ENCODE measurements at regions not wholly inside any gene's neighbourhood (a gene's known extent, or its start where the extent isn't known, plus 50 kb on each side); places are given as distances from the start of the nearest gene placed in this dataset.

DNA sequence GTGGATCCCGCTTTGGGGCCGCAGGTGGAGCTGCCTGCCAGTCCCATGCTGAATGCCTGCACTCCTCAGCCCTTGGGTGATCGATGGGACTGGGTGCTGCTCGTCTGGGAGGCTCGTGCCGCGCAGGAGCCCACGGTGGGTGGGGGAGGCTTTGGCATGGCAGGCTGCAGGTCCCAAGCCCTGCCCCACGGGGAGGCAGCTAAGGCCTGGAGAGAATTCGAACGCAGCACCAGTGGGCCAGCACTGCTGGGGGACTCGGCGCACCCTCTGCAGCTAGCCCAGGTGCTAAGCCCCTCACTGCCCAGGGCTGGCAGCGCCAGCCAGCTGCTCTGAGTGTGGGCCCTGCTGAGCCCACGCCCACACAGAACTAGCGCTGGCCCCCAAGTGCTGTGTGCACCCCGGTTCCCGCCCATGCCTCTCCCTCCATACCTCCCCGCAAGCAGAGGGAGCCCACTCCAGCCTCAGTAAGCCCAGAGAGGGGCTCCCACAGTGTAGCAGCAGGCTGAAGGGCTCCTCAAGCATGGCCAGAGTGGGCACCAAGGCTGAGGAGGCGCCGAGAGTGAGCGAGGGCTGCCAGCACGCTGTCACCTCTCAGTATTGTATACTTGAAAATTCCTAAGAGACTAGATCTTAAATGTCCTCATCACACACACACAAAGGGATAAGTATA lies 1654.2 kb upstream of the SLC39A10 start:
- Histone ChIP-seq H3K4me1 (no peaks in the 10 kb centered on the region), H3K27me3 (no peaks in the 10 kb centered on the region), H3K36me3 (no peaks in the 10 kb centered on the region), H3K4me3 (no peak overlapping the region), H3K9me3 (peaks cover 0 to 14% (median 8%) of the 10 kb centered on the region in 4 donors), H3K27ac (no peak overlapping the region)
- DNase-seq: no peak
- intact Hi-C loops (cut with DNase I; ENCODE audit: low total_unique reads): no loop called here
- WGBS, 5 donors: 80 to 90% (median 84%) methylated on average over 14 to 23 of the region's 23 CpGs
- TF ChIP-seq POLR2A (IDR thresholded peaks at IDR 0.05) (no peak), EP300 (IDR thresholded peaks at IDR 0.05) (no peak), POLR2AphosphoS5 (IDR thresholded peaks at IDR 0.05) (no peak)
- TF ChIP-seq, protein P1, sequence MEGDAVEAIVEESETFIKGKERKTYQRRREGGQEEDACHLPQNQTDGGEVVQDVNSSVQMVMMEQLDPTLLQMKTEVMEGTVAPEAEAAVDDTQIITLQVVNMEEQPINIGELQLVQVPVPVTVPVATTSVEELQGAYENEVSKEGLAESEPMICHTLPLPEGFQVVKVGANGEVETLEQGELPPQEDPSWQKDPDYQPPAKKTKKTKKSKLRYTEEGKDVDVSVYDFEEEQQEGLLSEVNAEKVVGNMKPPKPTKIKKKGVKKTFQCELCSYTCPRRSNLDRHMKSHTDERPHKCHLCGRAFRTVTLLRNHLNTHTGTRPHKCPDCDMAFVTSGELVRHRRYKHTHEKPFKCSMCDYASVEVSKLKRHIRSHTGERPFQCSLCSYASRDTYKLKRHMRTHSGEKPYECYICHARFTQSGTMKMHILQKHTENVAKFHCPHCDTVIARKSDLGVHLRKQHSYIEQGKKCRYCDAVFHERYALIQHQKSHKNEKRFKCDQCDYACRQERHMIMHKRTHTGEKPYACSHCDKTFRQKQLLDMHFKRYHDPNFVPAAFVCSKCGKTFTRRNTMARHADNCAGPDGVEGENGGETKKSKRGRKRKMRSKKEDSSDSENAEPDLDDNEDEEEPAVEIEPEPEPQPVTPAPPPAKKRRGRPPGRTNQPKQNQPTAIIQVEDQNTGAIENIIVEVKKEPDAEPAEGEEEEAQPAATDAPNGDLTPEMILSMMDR (IDR thresholded peaks at IDR 0.05): no peak

DNA sequence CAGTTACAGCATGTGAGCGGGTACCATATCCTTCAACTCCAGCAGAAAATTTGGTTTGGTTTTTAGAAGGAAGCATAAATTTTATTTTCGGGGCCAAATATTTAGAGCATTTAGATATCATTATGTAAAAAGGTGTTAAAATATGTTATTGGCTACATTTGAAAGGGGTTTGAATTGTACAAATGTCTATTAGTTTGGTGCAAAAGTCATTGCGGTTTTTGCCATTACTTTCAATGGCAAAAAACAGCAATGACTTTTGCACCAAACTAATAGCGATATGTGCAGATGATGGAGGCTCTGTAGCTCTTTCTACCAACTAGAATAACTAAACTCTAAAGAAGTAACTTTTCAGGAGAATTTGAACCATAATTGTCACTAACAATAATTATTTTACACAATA lies 1666.2 kb upstream of the SLC39A10 start:
- no peaks in the 10 kb centered on the region for H3K27me3 ChIP-seq
- H3K9me3 ChIP-seq: no peaks in the 10 kb centered on the region
- H3K4me3 ChIP-seq: no peak overlapping the region
- no peak for TF ChIP-seq POLR2A (IDR thresholded peaks at IDR 0.05)
- TF ChIP-seq, protein P1 (IDR thresholded peaks at IDR 0.05): no peak
- TF ChIP-seq POLR2AphosphoS5 (IDR thresholded peaks at IDR 0.05): no peak
- no peak for TF ChIP-seq EP300 (IDR thresholded peaks at IDR 0.05)
- DNase-seq: no peak
- intact Hi-C loops (cut with DNase I; ENCODE audit: low total_unique reads): no loop called here
- H3K27ac ChIP-seq: no peak overlapping the region
- no peaks in the 10 kb centered on the region for H3K36me3 ChIP-seq
- H3K4me1 ChIP-seq: no peaks in the 10 kb centered on the region
- 64 to 81% (median 67%) methylated on average over 4 of the region's 4 CpGs for WGBS, 5 donors

DNA sequence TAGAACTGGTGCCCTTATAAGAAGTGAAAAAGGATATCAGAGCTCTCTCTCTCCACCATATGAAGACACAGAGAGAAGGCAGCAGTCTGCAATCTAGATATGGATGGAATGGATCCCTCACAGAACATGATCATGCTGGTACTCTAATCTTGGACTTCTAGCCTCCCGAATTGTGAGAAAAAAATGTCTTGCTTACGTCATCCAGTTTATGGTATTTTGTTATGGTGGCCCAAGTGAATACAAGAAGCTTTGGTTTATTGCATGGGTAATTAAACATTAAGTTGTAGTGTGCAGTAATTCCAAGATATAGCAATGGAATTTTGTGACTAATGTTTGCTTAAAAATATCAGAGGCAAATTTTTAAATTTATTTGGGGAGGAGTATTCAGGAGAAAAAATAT lies 1667.4 kb upstream of the SLC39A10 start:
- intact Hi-C loops (cut with DNase I; ENCODE audit: low total_unique reads): no loop called here
- 78 to 92% (median 87%) methylated on average over 2 of the region's 2 CpGs for WGBS, 5 donors
- H3K36me3 ChIP-seq: no peaks in the 10 kb centered on the region
- H3K4me1 ChIP-seq: no peaks in the 10 kb centered on the region
- no peaks in the 10 kb centered on the region for H3K27me3 ChIP-seq
- no peak overlapping the region for H3K27ac ChIP-seq
- H3K9me3 ChIP-seq: no peaks in the 10 kb centered on the region
- no peak overlapping the region for H3K4me3 ChIP-seq
- TF ChIP-seq POLR2A (IDR thresholded peaks at IDR 0.05) (no peak), EP300 (IDR thresholded peaks at IDR 0.05) (no peak), POLR2AphosphoS5 (IDR thresholded peaks at IDR 0.05) (no peak)
- TF ChIP-seq, protein P1 (IDR thresholded peaks at IDR 0.05): no peak
- no peak for DNase-seq

DNA sequence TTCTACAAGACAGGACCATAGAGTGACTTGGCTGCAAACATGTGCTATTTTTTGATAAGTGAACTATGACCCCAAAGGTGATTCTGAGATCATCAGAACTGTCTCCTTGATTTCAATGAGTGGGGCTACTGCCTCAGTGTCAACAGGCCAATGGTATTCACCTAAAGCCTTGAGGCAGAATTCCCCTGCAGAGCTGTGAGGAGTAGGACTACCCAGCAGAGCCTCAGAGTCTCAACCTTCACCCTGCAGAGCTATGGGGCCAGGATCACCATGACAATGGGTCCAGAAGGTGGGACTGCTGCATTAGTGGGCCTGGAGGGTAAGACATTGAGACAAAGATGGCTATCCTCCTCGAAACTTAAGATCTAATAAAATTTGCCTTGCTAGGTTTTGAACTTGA lies 1668.2 kb upstream of the SLC39A10 start:
- no peak overlapping the region for H3K27ac ChIP-seq
- no peaks in the 10 kb centered on the region for H3K9me3 ChIP-seq
- no peak for DNase-seq
- intact Hi-C loops (cut with DNase I; ENCODE audit: low total_unique reads): no loop called here
- H3K4me1 ChIP-seq: no peaks in the 10 kb centered on the region
- H3K27me3 ChIP-seq: no peaks in the 10 kb centered on the region
- WGBS, 5 donors: 54 to 77% (median 68%) methylated on average over 1 of the region's 1 CpG
- no peaks in the 10 kb centered on the region for H3K36me3 ChIP-seq
- no peak for TF ChIP-seq POLR2A (IDR thresholded peaks at IDR 0.05)
- TF ChIP-seq POLR2AphosphoS5 (IDR thresholded peaks at IDR 0.05): no peak
- TF ChIP-seq EP300 (IDR thresholded peaks at IDR 0.05): no peak
- TF ChIP-seq, protein P1 (IDR thresholded peaks at IDR 0.05): no peak
- H3K4me3 ChIP-seq: no peak overlapping the region

All from stomach (tissue), 8 donors.